ENCODE measurements at regions not wholly inside any gene's neighbourhood (a gene's known extent, or its start where the extent isn't known, plus 50 kb on each side); places are given as distances from the start of the nearest gene placed in this dataset.

DNA sequence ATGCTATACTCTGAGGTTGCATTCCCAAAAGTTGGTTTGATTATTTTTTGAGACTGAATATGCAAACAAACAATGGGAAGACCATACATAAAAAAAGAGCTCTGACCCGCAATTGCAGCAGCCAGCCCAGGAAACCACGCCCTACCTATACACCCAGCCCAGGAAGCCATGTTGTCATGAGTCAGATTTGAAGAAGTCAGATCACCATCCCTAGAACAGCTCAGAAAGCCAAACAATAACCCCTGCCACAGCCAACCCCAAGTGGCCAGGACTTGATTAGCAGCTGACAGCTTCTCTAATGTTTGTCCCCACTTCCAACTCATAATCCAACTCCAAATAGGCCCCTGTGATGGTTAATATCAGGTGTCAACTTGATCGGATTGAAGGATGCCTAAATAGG is 621.9 kb downstream of the NPHP4 start:
- peak in 1 of 5 donors; percentile 69 for DNase-seq

DNA sequence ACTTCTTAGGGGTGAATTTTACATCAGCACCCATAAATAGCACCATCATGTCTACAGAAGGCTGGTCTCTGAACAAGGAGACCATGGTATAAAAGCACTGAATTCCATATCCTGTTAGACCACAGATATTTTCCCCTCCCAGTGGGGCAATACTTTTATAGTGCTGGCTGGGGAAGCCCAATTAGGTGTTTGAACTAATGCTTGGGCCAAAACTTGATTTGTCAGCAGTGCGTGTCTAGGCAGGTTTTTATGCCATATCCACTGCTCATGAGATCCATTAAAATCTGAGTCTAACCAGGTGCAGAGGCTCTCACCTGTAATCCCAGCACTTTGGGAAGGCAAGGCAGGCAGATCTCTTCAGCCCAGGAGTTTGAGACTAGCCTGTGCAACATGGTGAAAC is 623.0 kb downstream of the NPHP4 start:
- no peak for DNase-seq

DNA sequence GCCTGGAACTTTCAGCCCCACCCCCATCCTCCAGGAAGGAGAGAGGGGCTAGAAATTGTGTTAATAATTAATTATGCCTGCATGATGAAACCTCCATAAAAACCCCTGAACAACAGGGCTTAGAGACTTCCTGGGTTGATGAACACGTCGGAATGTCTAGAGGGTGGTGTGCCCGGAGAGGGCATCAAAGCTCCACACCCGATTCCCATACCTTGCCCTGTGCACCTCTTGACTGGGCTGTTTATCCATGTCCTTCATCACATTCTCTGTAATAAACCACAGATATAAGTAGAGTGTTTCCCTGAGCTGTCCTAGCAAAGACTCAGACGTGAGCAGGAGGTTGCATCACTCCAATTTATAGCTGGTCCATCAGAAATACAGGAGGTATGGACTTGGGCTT is 624.0 kb downstream of the NPHP4 start:
- no peak for DNase-seq

DNA sequence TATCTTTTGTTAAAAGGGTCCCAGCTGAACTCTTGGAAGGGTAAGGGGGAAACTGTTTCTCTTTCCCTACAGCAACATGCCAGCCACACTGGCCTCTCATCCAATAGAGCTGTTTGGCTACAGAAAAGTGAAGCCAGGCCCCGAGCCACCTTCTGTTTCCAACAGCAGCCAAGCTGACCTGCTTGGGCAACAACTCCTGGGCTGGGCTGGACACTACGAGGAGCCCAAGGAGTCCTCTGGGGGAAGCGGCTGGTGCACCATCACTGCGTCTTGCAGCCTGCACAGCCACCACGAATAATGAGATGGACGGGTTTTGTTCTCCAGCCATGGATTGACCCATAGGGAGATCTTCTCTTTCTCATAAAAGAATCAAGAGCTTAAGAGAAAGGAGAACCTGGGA is 624.9 kb downstream of the NPHP4 start:
- no peak for DNase-seq

DNA sequence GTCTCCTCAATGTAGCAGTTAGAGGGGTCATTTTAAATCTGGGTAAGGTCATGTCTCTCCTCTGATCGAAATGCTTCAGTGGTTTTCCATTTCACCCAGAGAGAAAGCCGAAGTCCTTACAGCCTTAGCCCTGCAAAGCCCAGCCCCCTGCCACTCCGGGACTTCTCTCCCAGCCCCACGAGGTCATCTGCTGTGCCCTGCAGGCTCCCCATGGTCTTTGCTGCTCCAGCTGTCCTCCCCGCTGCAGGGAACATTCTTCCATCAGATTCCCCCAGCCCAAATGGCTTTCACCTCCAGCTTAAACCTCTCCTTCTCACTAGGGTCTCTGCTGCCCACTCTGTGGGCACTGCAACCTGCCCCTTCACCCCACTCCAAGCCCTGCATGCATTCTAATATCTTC is 626.5 kb downstream of the NPHP4 start:
- DNase-seq = no peak

DNA sequence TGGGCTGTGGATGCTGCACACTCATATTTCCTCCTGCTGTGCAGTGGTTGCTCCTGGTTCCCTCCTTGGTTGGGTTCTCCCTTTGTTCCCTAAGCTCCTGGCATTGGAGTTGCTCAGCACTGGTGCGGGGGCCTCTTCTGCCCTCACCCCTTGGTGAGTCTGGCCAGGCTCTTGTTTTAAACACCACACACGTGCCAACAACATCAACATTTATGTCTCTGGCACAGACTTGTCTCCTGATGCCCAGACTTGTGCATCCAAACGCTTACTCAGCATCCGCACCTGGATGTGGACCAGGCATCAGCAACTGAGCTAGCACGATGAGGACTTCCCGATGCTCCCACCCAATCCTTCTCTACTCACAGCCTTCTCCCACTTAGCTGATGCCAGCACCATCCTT is 627.6 kb downstream of the NPHP4 start:
- DNase-seq = no peak

DNA sequence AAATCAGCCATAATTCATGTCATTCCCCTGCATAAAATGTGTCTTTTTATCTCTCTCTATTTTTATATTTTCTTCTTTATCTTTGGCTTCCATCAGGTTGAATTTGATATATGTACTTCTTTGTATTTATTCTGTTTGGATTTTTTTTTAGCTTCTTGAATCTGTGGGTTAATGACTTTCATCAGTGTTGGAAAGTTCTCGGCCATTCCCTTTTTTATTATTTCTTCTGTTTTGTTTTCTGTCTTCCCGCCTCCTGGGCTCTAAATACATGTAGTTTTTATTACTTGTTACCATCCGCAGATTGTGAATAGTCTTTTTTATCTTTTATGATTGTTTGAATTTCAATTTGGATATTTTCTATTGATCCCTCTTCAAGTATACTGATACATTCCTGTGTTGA is 637.5 kb downstream of the NPHP4 start:
- DNase-seq = no peak

DNA sequence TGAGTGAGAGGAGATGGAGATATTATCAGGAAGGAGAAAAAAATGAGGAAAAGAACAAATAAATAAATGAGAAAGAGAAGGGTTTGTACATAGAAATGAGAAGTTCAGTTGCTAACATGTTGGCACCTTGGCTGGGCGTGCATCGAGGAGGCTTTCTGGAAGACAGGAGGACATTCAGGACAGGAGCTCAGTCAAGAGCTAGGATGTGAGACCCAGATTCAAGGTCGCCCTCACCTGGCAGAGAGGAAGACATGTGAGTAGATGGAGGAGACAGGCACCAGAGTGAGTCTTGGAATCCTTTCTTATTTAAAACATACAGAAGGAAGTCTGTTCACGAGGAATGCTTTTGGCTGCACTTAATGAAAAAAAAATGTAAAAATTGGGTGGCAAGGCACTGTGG is 640.9 kb downstream of the NPHP4 start:
- DNase-seq = no peak

DNA sequence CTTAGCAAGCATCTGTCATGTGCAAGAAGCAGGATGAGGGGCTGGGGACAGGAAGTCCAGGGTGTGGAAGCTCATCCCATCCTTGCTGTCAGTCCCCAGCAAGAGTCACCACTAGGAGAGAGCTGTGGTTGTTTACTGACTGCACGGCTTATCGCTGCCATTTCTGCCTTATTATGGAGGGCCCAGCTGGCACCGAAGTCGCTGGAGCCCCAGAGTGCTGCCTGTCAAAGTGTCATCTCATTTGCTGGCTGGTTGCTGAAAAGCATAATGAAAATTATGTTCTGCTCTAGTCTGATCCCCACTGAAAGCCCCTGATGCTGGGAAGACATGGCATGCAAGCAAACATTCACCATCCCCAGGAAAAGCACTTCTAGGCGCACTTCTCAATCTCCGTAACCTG is 642.7 kb downstream of the NPHP4 start:
- no peak for DNase-seq

DNA sequence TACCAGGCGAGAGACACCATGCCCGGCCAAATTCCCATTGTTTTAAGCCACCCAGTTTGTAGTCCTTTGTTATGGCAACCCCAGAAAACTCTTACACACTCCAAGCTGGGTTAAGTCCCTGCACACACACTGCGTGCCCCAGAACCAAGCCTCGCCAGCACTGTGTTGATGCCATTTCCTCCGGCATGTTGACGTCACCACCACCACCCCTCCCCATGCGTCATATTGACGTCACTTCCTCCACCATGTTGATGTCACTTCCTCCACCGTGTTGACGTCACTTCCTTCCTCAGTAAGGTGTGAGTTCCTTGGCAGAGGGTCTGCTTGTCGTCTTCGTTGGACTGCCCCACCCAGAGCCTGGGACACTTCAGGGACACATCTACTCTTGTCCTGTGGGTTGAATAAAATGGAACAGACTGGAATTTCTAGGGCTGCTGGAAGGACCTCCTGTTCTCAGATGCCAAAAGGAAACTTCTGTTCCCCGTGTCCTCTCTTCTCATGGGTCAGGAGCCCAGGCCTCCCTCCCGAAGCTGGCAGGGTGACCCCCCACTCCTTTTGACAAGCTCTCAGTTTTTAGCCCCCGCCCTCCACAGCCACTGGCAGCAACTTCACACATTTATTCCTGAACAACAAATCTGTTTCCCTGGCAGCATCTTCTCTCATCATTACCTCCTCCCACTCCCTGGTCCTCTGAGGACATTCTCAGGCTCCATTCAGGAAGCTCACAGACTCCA is 643.3 kb downstream of the NPHP4 start:
- peak in 1 of 5 donors; percentile 2 for DNase-seq

DNA sequence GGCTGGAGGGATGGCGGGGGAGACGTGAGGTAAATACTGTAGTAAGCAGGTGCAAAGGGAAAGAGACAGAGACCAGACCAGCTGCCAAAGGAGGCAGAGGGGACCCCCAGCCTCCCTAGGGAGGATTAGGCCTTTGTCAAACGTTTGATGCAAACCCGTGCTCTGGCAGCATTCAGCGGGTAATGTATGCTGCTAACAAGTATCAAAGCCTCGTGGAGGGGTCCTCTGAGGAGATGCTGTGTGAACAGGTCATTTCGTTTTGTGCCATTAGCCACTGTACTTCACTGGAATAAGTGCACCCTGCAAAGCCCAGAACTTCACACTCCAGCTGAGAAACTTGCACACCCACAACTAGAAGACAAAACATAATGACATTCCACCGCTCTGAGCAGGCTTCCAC is 644.5 kb downstream of the NPHP4 start:
- DNase-seq = no peak

DNA sequence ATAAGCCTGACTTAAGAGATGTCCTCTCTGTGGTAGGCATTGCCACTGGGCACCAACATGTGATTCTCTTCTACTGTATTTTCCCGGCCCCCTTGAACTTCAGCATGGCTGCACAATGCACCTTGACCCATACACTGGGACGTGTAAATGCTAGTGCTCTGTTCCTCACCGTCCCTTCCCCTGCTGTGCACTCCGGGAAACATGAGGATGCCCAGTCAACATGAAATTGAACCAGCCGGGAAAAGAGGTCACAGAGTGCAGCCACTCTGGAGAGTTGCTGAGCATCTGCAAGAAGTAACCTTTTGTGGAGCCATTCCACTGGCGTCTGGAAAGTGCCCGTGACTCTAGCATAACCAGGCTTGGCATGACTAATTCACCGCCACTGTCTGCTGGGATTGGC is 646.7 kb downstream of the NPHP4 start:
- no peak for DNase-seq

DNA sequence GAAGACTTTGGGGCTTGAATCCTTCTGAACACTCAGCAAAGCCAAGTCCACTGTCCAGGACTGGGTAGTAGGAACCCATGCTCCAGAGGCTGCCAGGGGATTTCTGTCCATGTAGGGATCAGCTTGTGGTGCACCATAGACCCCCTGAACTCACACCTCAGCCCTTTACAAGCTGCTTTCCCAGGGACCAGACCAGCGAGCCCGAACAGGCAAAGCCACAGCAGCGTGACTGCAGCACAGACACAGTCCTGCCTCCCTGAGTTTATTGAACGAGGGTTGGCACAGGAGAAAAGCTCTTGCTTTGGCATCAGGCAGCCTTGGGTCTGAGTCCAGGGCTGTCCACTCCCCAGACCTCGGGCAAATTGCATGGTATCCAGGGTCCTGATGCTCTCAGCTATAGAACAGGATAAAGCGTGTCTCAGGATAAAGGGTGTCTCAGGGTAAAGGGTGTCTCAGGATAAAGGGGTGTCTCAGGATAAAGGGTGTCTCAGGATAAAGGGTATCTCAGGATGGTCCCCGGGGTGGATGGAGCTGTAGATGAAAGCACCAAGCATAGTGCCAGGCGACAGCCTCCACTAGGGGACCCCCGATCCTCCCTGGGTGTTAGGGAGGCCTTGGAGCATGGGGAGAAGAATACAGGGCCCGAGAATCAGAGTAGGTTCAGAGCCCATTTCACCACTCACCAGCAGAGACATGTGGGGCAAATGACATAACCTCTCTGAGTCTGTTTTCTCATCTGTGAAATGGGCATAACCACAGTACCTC is 648.8 kb downstream of the NPHP4 start:
- no peak for DNase-seq

DNA sequence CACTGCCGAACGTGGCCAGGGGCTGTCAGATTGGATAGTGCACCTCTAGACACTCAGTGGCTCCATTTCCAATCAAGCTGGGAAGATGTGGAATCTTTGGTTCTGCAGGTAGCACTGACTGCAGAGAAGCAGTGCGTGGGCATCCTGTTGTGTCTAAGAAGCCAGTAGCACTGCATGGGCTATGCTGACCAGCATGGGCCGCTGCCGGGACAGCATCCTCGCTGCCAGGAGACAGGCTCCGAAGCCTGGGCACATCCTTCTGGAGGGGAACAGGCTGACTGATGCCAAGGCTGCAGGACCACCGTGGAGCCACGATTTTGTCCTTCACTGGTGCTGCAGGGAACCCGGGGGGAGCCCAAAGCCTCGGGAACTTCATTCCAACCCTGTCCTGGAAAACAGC is 649.4 kb downstream of the NPHP4 start:
- no peak for DNase-seq

DNA sequence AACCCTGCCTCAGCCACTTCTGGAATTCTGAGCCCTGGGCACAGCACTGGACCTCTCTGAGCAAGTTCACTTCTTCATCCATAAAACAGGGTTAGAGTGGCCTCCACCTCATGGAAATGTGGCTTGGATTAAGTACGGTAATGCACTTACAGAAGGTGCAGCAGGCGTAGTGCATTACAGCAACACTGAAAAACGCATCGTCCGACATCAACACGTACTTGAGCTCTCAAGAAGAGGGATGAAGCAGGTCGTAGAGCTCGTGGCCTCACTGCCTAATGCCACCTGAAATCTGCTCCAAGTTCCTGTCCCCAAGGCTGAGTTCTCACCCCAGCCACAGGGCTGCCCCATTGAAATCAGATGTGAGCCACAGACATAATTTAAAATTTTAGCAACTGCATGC is 650.1 kb downstream of the NPHP4 start:
- DNase-seq = no peak

DNA sequence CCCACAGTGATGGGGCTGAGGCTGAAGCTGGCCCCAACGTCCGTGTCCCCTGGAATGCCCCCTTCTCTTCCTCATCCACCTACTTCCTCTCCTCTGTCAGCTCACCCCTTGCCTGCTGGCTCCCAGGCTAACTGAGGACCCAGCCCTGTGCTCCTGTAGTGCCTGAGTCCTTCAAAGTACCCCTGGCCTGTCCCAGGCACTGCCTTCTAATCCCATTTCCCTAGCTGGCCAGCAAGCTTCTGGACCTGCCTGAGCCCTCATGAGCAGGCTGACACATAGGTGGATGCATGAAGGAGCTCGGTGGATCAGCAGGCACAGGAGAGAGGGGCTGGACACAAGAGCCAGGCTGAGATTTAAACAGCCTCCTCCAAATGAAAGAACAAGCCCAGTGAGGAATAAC is 650.8 kb downstream of the NPHP4 start:
- no peak for DNase-seq

DNA sequence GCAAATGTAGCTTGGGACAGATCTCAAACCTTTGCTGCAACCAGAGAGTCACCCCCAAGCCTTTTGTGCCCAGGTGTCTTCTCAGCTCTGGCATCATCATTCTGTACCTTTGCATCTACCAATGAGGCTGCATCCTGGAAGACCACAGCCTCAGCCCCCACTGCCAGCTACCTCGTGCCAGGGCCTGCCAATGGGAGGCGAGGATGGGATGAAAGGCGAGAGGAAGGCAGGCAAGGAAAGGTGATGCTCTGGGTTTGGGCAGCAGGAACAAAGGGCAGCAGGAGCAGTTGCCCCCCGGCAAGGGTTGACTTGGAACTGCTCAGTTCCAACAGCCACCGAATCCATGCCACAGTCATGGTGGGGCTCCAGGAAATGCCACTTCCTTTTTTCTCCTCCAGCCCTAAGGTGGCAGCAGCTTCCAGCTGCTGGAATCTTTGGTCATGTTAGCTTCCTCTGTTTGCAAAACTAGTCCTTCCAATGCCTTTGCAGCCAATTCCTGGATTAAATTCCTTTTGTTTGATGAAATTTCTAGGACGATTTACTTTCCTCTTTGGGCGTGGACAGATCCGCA is 651.6 kb downstream of the NPHP4 start:
- DNase-seq = no peak

DNA sequence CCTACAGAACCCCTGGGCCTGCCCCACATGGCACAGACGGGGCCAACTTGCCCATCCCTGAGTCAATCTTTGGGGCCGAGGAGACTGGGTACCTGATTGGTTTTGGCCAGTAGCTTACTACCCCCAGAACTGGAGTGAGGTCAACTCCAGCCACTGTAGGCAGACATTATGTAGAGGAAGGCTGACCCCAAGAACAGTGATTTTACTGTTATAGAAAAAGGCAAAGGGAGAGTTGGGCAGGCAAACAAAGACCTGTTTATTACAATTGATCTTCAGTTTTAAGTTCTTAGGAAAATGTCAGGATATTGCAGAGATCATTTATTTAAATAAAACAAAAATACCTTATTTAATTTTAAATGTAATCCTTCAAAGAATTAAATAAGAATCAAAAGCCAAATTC is 653.8 kb downstream of the NPHP4 start:
- no peak for DNase-seq

DNA sequence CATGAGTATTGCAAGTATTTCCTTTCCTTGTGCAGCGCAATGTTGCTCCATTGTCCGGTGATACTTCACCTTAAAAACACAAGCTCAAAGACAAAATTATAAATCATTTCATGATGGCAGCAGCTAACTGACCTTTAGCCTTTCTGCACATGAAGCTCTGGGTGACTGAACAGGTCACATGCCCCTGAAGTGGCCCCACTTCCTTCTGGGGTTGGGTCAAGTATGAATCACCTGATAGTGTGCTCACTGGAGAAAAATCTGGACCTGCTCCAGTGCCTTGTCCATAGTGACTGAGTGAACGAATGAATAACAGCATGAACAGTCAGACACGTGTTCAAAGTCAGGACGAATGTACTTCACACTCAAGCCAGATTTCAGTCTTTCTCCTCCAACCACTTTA is 658.9 kb downstream of the NPHP4 start:
- DNase-seq = no peak

DNA sequence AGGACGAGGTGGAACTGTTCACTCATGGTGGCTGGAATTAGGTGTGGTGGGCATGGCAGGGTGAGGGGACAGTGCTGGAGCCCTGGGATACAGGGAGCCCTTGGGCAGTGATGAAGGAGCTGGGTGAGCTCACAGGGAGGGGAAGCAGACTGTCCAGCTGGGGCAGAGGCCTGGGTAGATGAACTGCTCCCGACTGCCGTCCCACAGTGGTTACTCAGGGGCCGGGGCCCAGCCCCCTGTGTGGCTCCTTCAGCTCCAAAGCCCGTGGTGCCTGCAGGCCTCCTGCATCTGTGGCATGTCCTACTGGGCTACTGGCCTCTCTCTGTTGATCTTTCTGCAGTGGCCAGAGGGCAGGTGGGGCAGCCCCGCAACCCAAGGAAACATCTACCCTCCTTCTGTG is 661.1 kb downstream of the NPHP4 start:
- DNase-seq = no peak

DNA sequence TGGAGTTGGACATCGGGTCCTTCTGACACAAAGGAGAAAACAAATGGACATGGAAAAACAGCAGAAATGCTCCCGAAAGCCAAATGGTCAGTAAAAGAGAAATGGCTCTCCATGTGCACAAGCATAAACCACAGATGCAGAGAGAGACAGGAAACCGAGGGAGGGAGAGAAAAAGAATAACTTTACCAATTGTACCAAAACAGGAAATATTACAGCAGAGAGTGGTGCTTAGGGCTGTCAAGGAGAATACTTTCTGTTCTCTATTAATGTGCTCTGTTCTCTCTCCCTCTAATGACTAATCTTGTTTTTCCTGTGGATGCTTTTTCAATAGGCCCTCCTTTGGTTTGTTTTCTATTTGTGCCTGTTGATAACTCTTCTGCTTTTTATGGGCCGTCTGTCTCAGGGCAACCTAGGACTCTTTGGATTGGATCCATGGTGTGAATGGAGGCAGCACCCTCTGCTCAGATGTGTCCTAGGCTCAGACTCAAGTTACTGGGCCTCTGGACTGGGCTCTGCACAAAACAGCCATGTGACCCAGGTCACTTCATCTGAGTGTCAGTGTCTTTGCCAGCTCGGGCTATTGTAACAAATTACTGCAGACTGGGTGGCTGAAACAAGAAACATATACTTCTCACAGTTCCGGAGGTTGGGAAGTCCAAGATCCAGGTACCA is 663.0 kb downstream of the NPHP4 start:
- peak in 1 of 5 donors; percentile 27 for DNase-seq

DNA sequence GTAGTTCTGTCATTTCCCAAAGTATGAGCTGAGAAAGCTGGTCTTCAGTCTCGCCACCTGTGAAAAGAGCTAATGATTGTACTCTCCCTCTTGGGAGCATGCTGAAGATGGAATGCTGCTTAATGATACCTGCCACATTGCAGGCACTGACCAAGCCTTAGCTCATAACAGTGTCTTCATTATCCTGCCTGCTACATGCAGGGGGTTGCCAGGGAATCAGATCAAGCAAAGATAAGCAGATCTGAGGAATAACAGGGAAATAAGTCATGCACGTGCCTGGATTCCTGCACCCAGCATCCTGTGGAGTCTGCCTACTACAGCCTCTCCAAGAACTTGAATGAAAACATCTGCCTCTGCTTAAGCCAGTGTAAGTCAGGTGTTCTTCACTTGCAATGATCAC is 667.3 kb downstream of the NPHP4 start:
- no peak for DNase-seq

DNA sequence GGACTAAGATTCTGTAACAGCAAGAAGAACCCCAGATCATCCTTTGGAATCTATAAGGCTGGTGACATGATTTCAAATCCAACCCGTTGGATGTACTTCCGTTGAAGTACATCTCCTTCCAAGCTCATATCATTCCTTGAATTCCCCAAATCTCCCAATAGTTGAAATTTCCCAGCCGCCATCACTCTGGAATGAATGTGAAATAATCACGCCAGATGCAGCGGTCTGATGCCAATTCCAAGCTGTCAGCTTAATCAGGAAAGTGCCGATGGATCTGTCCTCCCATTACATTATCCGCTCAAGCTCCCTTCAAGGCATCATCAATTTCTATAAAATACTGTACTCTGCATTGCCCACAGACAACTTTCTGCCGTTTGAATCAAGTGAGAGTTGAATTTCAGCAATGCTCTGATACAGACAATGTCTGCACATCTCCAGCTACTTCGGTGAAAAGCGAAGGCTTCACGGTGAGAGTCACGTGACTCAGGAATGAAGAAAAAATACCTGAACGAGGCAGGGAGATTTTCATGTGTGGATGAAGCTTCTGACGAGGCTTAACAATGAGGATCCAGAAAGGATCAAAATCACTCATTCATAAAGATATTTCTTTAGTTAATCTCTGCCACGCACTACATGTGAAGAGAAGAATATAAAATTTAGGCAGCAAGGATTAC is 663.9 kb downstream of the AJAP1 start:
- DNase-seq = no peak

Measured in T-helper 1 cell (primary cell).